ENCODE measurements at regions not wholly inside any gene's neighbourhood (a gene's known extent, or its start where the extent isn't known, plus 50 kb on each side); places are given as distances from the start of the nearest gene placed in this dataset.

DNA sequence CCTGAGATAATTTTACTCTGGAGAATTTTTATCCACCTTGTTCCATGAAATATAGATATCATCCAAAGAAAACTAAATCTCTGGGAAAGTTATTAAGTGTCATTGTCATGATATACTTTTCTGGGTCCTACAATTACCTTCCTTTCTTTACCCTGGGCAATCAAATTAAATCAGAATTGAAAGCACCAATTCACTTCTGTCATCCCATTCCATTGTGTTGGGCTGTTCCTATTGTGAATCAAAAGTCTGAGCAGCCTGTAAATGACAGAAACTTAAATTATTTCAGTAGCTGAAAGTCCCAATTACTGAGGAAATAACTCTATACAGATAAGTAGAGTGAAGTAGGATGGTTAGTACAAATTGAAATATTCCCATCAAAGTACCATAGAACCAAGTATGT is 1284.2 kb downstream of the EFNB2 start:
- DNase-seq (ENCODE audit: extremely low spot score): no peak
- TF ChIP-seq, protein P1, sequence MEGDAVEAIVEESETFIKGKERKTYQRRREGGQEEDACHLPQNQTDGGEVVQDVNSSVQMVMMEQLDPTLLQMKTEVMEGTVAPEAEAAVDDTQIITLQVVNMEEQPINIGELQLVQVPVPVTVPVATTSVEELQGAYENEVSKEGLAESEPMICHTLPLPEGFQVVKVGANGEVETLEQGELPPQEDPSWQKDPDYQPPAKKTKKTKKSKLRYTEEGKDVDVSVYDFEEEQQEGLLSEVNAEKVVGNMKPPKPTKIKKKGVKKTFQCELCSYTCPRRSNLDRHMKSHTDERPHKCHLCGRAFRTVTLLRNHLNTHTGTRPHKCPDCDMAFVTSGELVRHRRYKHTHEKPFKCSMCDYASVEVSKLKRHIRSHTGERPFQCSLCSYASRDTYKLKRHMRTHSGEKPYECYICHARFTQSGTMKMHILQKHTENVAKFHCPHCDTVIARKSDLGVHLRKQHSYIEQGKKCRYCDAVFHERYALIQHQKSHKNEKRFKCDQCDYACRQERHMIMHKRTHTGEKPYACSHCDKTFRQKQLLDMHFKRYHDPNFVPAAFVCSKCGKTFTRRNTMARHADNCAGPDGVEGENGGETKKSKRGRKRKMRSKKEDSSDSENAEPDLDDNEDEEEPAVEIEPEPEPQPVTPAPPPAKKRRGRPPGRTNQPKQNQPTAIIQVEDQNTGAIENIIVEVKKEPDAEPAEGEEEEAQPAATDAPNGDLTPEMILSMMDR (IDR thresholded peaks at IDR 0.05; ENCODE audit: control extremely low read depth, extremely low read depth, low read depth, missing control alignments): no peak
- ChIA-PET POLR2A (no interaction called here), CTCF (interaction anchor here (1.3 to 1.7 kb wide), 2 partner anchors 10 to 12 kb away, joined by 3 read pairs; no protein-coding TSS in a partner anchor)

- ChIA-PET POLR2A (no interaction called here), CTCF (interaction anchor here (1.2 kb wide), 1 partner anchor 14 kb away, joined by 3 read pairs; no protein-coding TSS in a partner anchor)
- DNase-seq (ENCODE audit: extremely low spot score): no peak
- TF ChIP-seq, protein P1 (IDR thresholded peaks at IDR 0.05; ENCODE audit: control extremely low read depth, extremely low read depth, low read depth, missing control alignments): no peak
Observed at GRCh38 chr13:105247830-105248229, 1287.6 kb downstream of the EFNB2 start.

DNA sequence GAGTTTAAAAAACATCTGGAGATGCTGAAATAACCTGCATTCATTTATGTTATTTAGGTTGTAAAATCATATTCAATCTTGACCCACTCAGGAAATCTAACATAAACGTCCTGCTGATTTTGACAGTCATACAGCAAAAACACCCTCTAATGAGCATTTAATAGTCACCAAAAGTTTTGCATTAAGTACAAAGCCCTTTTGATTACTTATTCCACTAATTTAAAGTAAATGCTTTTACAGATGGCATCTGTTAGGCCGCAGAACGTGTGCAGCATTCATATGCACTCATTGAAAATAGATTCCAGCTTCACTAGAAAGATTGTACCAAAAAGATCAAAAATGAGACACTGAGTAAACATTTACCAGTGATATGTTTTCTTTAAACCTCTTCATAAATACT is 1295.1 kb downstream of the EFNB2 start:
- CTCF ChIA-PET: no interaction called here
- TF ChIP-seq, protein P1 (IDR thresholded peaks at IDR 0.05; ENCODE audit: control extremely low read depth, extremely low read depth, low read depth, missing control alignments): no peak
- DNase-seq (ENCODE audit: extremely low spot score): no peak
- POLR2A ChIA-PET: no interaction called here

DNA sequence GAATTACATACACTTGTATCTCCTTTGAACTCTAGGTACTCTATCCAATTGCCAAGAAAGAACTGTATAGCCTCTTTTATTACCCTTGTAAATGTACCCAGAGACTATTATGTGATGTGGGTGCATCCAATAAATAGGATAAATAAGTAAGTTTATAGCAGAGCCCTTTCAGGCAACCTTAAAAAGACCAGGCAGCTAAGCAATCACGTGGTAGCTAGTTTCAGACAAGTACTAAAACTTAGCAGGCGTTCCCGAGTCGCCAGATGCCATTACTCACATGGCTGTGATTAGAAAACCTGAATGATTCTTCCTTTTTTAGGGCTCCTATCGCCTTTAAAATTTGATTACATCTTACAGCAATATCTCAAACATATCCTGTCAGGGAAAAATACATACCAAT is 1303.0 kb downstream of the EFNB2 start:
- ChIA-PET CTCF (interaction anchor here (0.8 to 1.2 kb wide), 4 partner anchors 10 to 20 kb away, joined by 3 to 4 read pairs (median 3); no protein-coding TSS in a partner anchor), POLR2A (no interaction called here)
- no peak for DNase-seq (ENCODE audit: extremely low spot score)
- TF ChIP-seq, protein P1 (IDR thresholded peaks at IDR 0.05; ENCODE audit: control extremely low read depth, extremely low read depth, low read depth, missing control alignments): no peak

- ChIA-PET POLR2A (no interaction called here), CTCF (interaction anchor here (1.0 kb wide), 1 partner anchor 20 kb away, joined by 3 read pairs; no protein-coding TSS in a partner anchor)
- no peak for DNase-seq (ENCODE audit: extremely low spot score)
- TF ChIP-seq, protein P1 (IDR thresholded peaks at IDR 0.05; ENCODE audit: control extremely low read depth, extremely low read depth, low read depth, missing control alignments): no peak
Observed at GRCh38 chr13:105232006-105232405, 1303.5 kb downstream of the EFNB2 start.

DNA sequence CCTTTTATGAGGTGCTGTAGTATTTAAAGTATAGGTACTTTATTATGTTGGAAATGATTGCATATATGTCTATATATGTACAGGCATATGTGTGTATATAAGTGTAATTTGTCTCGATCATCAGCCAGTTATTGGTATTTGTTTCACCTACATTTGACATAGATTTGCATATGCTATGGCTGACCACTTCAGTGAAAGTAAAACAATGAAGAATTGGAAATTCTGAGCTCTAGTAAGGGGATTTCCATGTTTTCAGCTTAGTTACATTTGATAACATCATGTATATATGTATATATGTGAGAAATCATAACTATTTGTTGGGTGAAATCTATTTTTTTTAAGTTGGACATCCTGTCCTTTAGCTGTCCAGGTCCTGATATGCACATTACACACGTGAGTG is 1303.9 kb downstream of the EFNB2 start:
- POLR2A ChIA-PET: no interaction called here
- CTCF ChIA-PET: no interaction called here
- TF ChIP-seq, protein P1 (IDR thresholded peaks at IDR 0.05; ENCODE audit: control extremely low read depth, extremely low read depth, low read depth, missing control alignments): no peak
- DNase-seq (ENCODE audit: extremely low spot score): no peak

DNA sequence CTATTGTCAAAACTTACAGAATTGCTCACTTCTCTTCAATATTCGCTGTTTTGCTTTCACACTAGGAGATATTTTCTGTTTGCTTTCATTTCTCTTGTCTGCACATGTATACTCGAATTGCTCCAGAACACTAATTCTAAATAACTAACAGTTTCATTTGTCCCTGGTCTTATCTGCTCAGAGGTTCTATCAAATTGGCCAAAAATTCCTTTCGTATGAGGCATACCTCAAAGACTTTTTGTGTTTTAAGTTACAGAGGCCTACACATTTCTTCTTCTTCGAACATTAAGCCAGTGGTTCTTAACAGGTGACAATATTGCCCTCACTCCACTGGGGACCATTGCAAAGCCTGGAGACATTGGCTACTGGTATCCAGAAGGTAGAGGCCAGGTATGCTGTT is 1314.6 kb downstream of the EFNB2 start:
- ChIA-PET POLR2A (no interaction called here), CTCF (no interaction called here)
- TF ChIP-seq, protein P1 (IDR thresholded peaks at IDR 0.05; ENCODE audit: control extremely low read depth, extremely low read depth, low read depth, missing control alignments): no peak
- DNase-seq (ENCODE audit: extremely low spot score): no peak
